ENCODE measurements at regions not wholly inside any gene's neighbourhood (a gene's known extent, or its start where the extent isn't known, plus 50 kb on each side); places are given as distances from the start of the nearest gene placed in this dataset.
"Not testable (repeated sequence)": the region's sequence is repeated elsewhere in the genome, so short reads cannot be mapped to it uniquely, and the experiment has no call there.

DNA sequence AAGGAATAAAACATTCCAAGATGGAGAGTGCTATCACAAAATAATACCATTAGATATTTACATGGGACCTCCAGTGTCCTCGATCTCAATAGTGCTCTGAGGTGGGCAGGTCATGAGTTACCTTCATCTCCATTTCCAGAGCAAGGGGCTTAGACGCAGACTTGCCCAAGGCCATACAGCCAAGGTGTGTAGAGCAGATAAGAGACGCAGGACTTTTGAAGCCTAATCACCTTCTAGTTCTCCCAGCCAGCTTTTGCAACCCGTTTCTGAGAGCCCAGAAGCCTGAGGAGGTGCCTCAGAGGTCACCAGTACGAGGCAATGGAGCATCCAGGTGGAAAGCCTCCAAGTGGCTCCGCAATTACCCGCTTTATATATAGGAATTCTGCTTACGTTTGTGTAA, 294.7 kb downstream of the LNPK start (continued):
- TF ChIP-seq TEAD4 (IDR thresholded peaks at IDR 0.05; ENCODE audit: low read depth, low read length) (no peak), KDM1A (IDR thresholded peaks at IDR 0.05; ENCODE audit: borderline replicate concordance, low read length) (no peak), KDM4A (IDR thresholded peaks at IDR 0.05; ENCODE audit: low read depth, low read length, severe bottlenecking) (no peak), HDAC6 (IDR thresholded peaks at IDR 0.05; ENCODE audit: low read depth, low read length) (no peak)

DNA sequence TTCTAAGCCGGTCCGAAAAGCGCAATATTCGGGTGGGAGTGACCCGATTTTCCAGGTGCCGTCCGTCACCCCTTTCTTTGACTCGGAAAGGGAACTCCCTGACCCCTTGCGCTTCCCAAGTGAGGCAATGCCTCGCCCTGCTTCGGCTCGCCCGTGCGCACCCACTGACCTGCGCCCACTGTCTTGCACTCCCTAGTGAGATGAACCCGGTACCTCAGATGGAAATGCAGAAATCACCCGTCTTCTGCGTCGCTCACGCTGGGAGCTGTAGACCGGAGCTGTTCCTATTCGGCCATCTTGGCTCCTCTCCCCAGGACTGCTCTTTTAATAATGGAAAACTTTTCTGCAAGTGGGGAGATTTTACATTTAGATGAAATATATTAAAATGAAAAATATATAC, 297.5 kb downstream of the LNPK start:
- H3K4ac ChIP-seq (replicated peaks; ENCODE audit: insufficient read length, low read depth, low read length); H3K9ac ChIP-seq (replicated peaks in 1 of 4; ENCODE audit: extremely low read depth in 1 of 4, low read depth in 3 of 4, low read length in 3 of 4); CTCF ChIA-PET (ENCODE audit: partially characterized antibody); H3K36me3 ChIP-seq (ENCODE audit: control insufficient read depth in 2 of 4, insufficient read depth in 4 of 4, low read length in 3 of 4); H3K79me1 ChIP-seq (ENCODE audit: low read depth, low read length); H3K79me2 ChIP-seq (ENCODE audit: control insufficient read depth in 1 of 2, insufficient read depth in 2 of 2, low read length in 2 of 2); H3K27me3 ChIP-seq (replicated peaks in 1 of 4; ENCODE audit: control insufficient read depth in 3 of 4, extremely low read depth in 1 of 4, insufficient read depth in 3 of 4, low read length in 3 of 4); H3K9me3 ChIP-seq (ENCODE audit: insufficient read depth in 2 of 2, low read depth in 1 of 2, low read length in 1 of 2); H2BK15ac ChIP-seq (ENCODE audit: low read length); H3K23me2 ChIP-seq (ENCODE audit: low read depth, low read length); H4K5ac ChIP-seq (ENCODE audit: insufficient read length, low read depth, low read length); DNase-seq (ENCODE audit: low read depth in 1 of 2, low spot score in 2 of 2); H4K91ac ChIP-seq (replicated peaks; ENCODE audit: insufficient read length, low read length); H3K27ac ChIP-seq (ENCODE audit: low read depth, low read length); H4K20me1 ChIP-seq (replicated peaks in 1 of 2; ENCODE audit: control insufficient read depth in 1 of 2, insufficient read depth in 2 of 2, low read length in 2 of 2); H2BK120ac ChIP-seq (replicated peaks; ENCODE audit: low read depth, low read length); H2BK5ac ChIP-seq (ENCODE audit: low read depth, low read length); H2BK12ac ChIP-seq (ENCODE audit: low read depth, low read length); H3K14ac ChIP-seq (ENCODE audit: insufficient read length); H3K4me2 ChIP-seq (ENCODE audit: insufficient read depth in 1 of 2, low read depth in 2 of 2, low read length in 2 of 2); H4K8ac ChIP-seq (ENCODE audit: extremely low read depth, insufficient read depth, low read length); H3K18ac ChIP-seq (ENCODE audit: extremely low read depth, low read length); POLR2A ChIA-PET (ENCODE audit: partially characterized antibody); H2AFZ ChIP-seq (ENCODE audit: low read length); H3K23ac ChIP-seq (ENCODE audit: insufficient read length); FAIRE-seq; H3K4me3 ChIP-seq (ENCODE audit: extremely low read depth in 1 of 4, insufficient read depth in 2 of 4, low read depth in 3 of 4, low read length in 4 of 4); H3K4me1 ChIP-seq (replicated peaks in 1 of 4; ENCODE audit: control insufficient read depth in 3 of 4, insufficient read depth in 4 of 4, low read length in 3 of 4); H2BK20ac ChIP-seq (ENCODE audit: low read length); H3K56ac ChIP-seq (replicated peaks; ENCODE audit: insufficient read length, low read depth, low read length); H2AK5ac ChIP-seq (ENCODE audit: low read depth, low read length): not testable (repeated sequence)
- WGBS, 2 experiments (ENCODE audit: extremely low coverage in 1 of 2, insufficient coverage in 1 of 2, insufficient read length in 1 of 2, insufficient replicate concordance in 2 of 2, low coverage in 1 of 2, low lambda C conversion rate in 2 of 2, missing lambda C conversion rate in 1 of 2): 92% methylated on average over 18 of the region's 22 CpGs; no CpG with 5 or more reads in 1 of the 2 experiments

Measured in H1 (cell line).